Calu3 (cell line): ENCODE measurements at regions not wholly inside any gene's neighbourhood (a gene's known extent, or its start where the extent isn't known, plus 50 kb on each side); places are given as distances from the start of the nearest gene placed in this dataset.

ENCODE experiments used
- BruUV-seq: library from RNA; stranded (reverse); fragments of 400-500 nt; replicated peaks from 2 replicates; lab custom pipeline; 2021; lab: Mats Ljungman, UMichigan
- CTCF ChIA-PET: fragments of 300-600 bp; sonication (Branson Sonifier 250); formaldehyde crosslinking; loops from one replicate; lab custom pipeline; 2022; ENCODE audit warnings: antibody characterized with exemption; lab: Charles Lee
- DNase-seq: peaks from one replicate; pipeline ENCODE4 v3.0.0; 2022
- H3K27ac Mint-ChIP-seq: one replicate; pipeline ENCODE4 v1.8.0; 2022; ENCODE audit warnings: mixed read lengths; ENCODE audit not compliant: unreplicated experiment
- H3K27me3 Mint-ChIP-seq: one replicate; pipeline ENCODE4 v1.8.0; 2022; ENCODE audit warnings: mixed read lengths; ENCODE audit not compliant: unreplicated experiment
- H3K36me3 Mint-ChIP-seq: one replicate; pipeline ENCODE4 v1.8.0; 2022; ENCODE audit warnings: mild to moderate bottlenecking, moderate library complexity, mixed read lengths; ENCODE audit not compliant: insufficient read depth, unreplicated experiment
- H3K4me1 Mint-ChIP-seq: one replicate; pipeline ENCODE4 v1.8.0; 2022; ENCODE audit warnings: mild to moderate bottlenecking, low read depth, mixed read lengths; ENCODE audit not compliant: unreplicated experiment
- H3K4me3 Mint-ChIP-seq: one replicate; pipeline ENCODE4 v1.8.0; 2022; ENCODE audit warnings: mild to moderate bottlenecking, low read depth, moderate library complexity, mixed read lengths; ENCODE audit not compliant: unreplicated experiment
- H3K9me3 Mint-ChIP-seq: one replicate; pipeline ENCODE4 v1.8.0; 2022; ENCODE audit warnings: low read depth, mixed read lengths; ENCODE audit not compliant: unreplicated experiment
- CTCF ChIP-seq: fragments of 200-600 bp; IDR thresholded peaks from one replicate; pipeline ENCODE4 v1.8.0; 2022; ENCODE audit warnings: antibody characterized with exemption; ENCODE audit not compliant: unreplicated experiment
- intact Hi-C: fragments of 100-400 bp; cut with micrococcal nuclease; formaldehyde crosslinking; loops from one replicate; pipeline ENCODE4 v1.10.0; 2022; ENCODE audit not compliant: unreplicated experiment

GRCh38 chr11:80436547-80436946 lies 995.7 kb upstream of the TENM4 start:
- no peak for DNase-seq
- H3K27me3 Mint-ChIP-seq, result no peaks in the 10 kb centered on the region
- H3K36me3 Mint-ChIP-seq, result no peaks in the 10 kb centered on the region
- no peak overlapping the region for H3K27ac Mint-ChIP-seq
- no peak for TF ChIP-seq CTCF
- no peaks in the 10 kb centered on the region for H3K4me1 Mint-ChIP-seq
- no TSS peak for BruUV-seq
- CTCF ChIA-PET, result no interaction called here
- no peak overlapping the region for H3K4me3 Mint-ChIP-seq
- intact Hi-C loops, result no loop called here
- H3K9me3 Mint-ChIP-seq, result peaks cover 7% of the 10 kb centered on the region

GRCh38 chr11:80435345-80435744 lies 994.5 kb upstream of the TENM4 start:
- Mint-ChIP-seq H3K27ac (no peak overlapping the region), H3K4me3 (no peak overlapping the region), H3K4me1 (no peaks in the 10 kb centered on the region), H3K9me3 (peaks cover 10% of the 10 kb centered on the region), H3K27me3 (no peaks in the 10 kb centered on the region), H3K36me3 (no peaks in the 10 kb centered on the region)
- TF ChIP-seq CTCF, result no peak
- intact Hi-C loops, result no loop called here
- CTCF ChIA-PET, result no interaction called here
- no TSS peak for BruUV-seq
- DNase-seq, result no peak

GRCh38 chr11:80432057-80432456 lies 991.2 kb upstream of the TENM4 start:
- TF ChIP-seq CTCF, result no peak
- no peaks in the 10 kb centered on the region for H3K27me3 Mint-ChIP-seq
- H3K27ac Mint-ChIP-seq, result no peak overlapping the region
- BruUV-seq, result no TSS peak
- no peak for DNase-seq
- H3K4me1 Mint-ChIP-seq, result no peaks in the 10 kb centered on the region
- H3K9me3 Mint-ChIP-seq, result peaks cover 7% of the 10 kb centered on the region
- CTCF ChIA-PET, result no interaction called here
- no peaks in the 10 kb centered on the region for H3K36me3 Mint-ChIP-seq
- no peak overlapping the region for H3K4me3 Mint-ChIP-seq
- intact Hi-C loops, result no loop called here

GRCh38 chr11:80424012-80424695 lies 983.3 kb upstream of the TENM4 start:
- no TSS peak for BruUV-seq
- intact Hi-C loops, result no loop called here
- CTCF ChIA-PET, result no interaction called here
- no peak overlapping the region for H3K4me3 Mint-ChIP-seq
- no peaks in the 10 kb centered on the region for H3K4me1 Mint-ChIP-seq
- no peaks in the 10 kb centered on the region for H3K36me3 Mint-ChIP-seq
- H3K27ac Mint-ChIP-seq, result no peak overlapping the region
- H3K9me3 Mint-ChIP-seq, result peaks cover 3% of the 10 kb centered on the region
- no peak for TF ChIP-seq CTCF
- H3K27me3 Mint-ChIP-seq, result no peaks in the 10 kb centered on the region
- DNase-seq, result no peak
